H9 (cell line): ENCODE measurements at regions not wholly inside any gene's neighbourhood (a gene's known extent, or its start where the extent isn't known, plus 50 kb on each side); places are given as distances from the start of the nearest gene placed in this dataset.

Experiments
- DNase-seq: peaks from one replicate; pipeline ENCODE4 v3.0.0-alpha.2; 2017
- H2AFZ ChIP-seq: one replicate; pipeline ENCODE4 v1.6.1; 2013; ENCODE audit warnings: mild to moderate bottlenecking, low read length, control low read depth, moderate library complexity
- H2AK5ac ChIP-seq: 2 replicates; pipeline ENCODE4 v1.6.1; 2013; ENCODE audit warnings: low read length, control low read depth, mixed read lengths; ENCODE audit not compliant: insufficient read length
- H2BK120ac ChIP-seq: one replicate; pipeline ENCODE4 v1.6.1; 2013; ENCODE audit warnings: low read depth, mild to moderate bottlenecking, low read length, control low read depth, inconsistent platforms; ENCODE audit not compliant: poor library complexity, severe bottlenecking
- H2BK12ac ChIP-seq: 2 replicates; pipeline ENCODE4 v1.6.1; 2013; ENCODE audit warnings: low read length, control low read depth, mixed read lengths, low read depth; ENCODE audit not compliant: insufficient read length
- H2BK15ac ChIP-seq: 2 replicates; pipeline ENCODE4 v1.6.1; 2013; ENCODE audit warnings: low read depth, low read length, control low read depth
- H2BK20ac ChIP-seq: one replicate; pipeline ENCODE4 v1.6.1; 2013; ENCODE audit warnings: low read depth, mild to moderate bottlenecking, low read length, control low read depth, inconsistent platforms; ENCODE audit not compliant: poor library complexity, severe bottlenecking
- H2BK5ac ChIP-seq: 2 replicates; pipeline ENCODE4 v1.6.1; 2013; ENCODE audit warnings: low read length, control low read depth, mixed read lengths; ENCODE audit not compliant: insufficient read length
- H3K14ac ChIP-seq: 2 replicates; pipeline ENCODE4 v1.6.1; 2013; ENCODE audit warnings: low read length, control low read depth; ENCODE audit not compliant: insufficient read depth
- H3K18ac ChIP-seq: 2 replicates; pipeline ENCODE4 v1.6.1; 2013; ENCODE audit warnings: low read depth, mild to moderate bottlenecking, mixed read lengths, low read length, control low read depth; ENCODE audit not compliant: insufficient read length
- H3K23ac ChIP-seq: 2 replicates; pipeline ENCODE4 v1.6.1; 2013; ENCODE audit warnings: low read length, control low read depth, mixed read lengths, low read depth; ENCODE audit not compliant: insufficient read length
- H3K23me2 ChIP-seq: 2 replicates; pipeline ENCODE4 v1.6.1; 2013; ENCODE audit warnings: low read depth, mild to moderate bottlenecking, mixed read lengths, low read length, control low read depth; ENCODE audit not compliant: insufficient read length, poor library complexity, severe bottlenecking
- H3K27ac ChIP-seq: 2 replicates; pipeline ENCODE4 v1.5.1; 2013; ENCODE audit warnings: low read length, control low read depth, mixed read lengths, low read depth; ENCODE audit not compliant: insufficient read length
- H3K27me3 ChIP-seq: 2 replicates; pipeline ENCODE4 v1.6.1; 2013; ENCODE audit warnings: low read length, control low read depth, inconsistent platforms; ENCODE audit not compliant: insufficient read depth
- H3K4ac ChIP-seq: 2 replicates; pipeline ENCODE4 v1.6.1; 2013; ENCODE audit warnings: low read depth, mild to moderate bottlenecking, control low read depth, inconsistent platforms, low read length, moderate library complexity
- H3K4me1 ChIP-seq: 2 replicates; pipeline ENCODE4 v1.6.1; 2013; ENCODE audit warnings: low read length, control low read depth, inconsistent platforms; ENCODE audit not compliant: insufficient read depth
- H3K4me2 ChIP-seq: 2 replicates; pipeline ENCODE4 v1.6.1; 2013; ENCODE audit warnings: low read length, control low read depth, mixed read lengths; ENCODE audit not compliant: insufficient read length, insufficient read depth
- H3K56ac ChIP-seq: 2 replicates; pipeline ENCODE4 v1.6.1; 2013; ENCODE audit warnings: low read depth, mild to moderate bottlenecking, mixed read lengths, low read length, control low read depth; ENCODE audit not compliant: insufficient read length
- H3K79me1 ChIP-seq: 2 replicates; pipeline ENCODE4 v1.6.1; 2013; ENCODE audit warnings: low read depth, mild to moderate bottlenecking, moderate library complexity, low read length, control low read depth, inconsistent platforms; ENCODE audit not compliant: insufficient read depth, poor library complexity, severe bottlenecking
- H3K79me2 ChIP-seq: 2 replicates; pipeline ENCODE4 v1.6.1; 2013; ENCODE audit warnings: low read length, control low read depth, inconsistent platforms; ENCODE audit not compliant: insufficient read depth
- H3K9ac ChIP-seq: 2 replicates; pipeline ENCODE4 v1.6.1; 2013; ENCODE audit warnings: low read length, control low read depth, mixed read lengths; ENCODE audit not compliant: insufficient read length; ENCODE audit errors: extremely low read depth
- H3K9me3 ChIP-seq: one replicate; pipeline ENCODE4 v1.6.1; 2013; ENCODE audit warnings: low read depth, low read length, inconsistent platforms; ENCODE audit not compliant: control insufficient read depth
- H3T11ph ChIP-seq: one replicate; pipeline ENCODE4 v1.6.1; 2013; ENCODE audit warnings: mild to moderate bottlenecking, low read length, control low read depth, inconsistent platforms
- H4K20me1 ChIP-seq: one replicate; pipeline ENCODE4 v1.6.1; 2013; ENCODE audit not compliant: control insufficient read depth, insufficient read length, insufficient read depth
- H4K5ac ChIP-seq: 2 replicates; pipeline ENCODE4 v1.6.1; 2013; ENCODE audit warnings: low read depth, mild to moderate bottlenecking, mixed read lengths, low read length, control low read depth; ENCODE audit not compliant: insufficient read length
- H4K8ac ChIP-seq: replicated peaks from 2 replicates; pipeline ENCODE4 v1.6.1; 2013; ENCODE audit warnings: low read length, control low read depth, mixed read lengths, low read depth; ENCODE audit not compliant: insufficient read length
- H4K91ac ChIP-seq: 2 replicates; pipeline ENCODE4 v1.6.1; 2013; ENCODE audit warnings: low read depth, mild to moderate bottlenecking, moderate library complexity, mixed read lengths, low read length, control low read depth; ENCODE audit not compliant: insufficient read length
- H3K27ac Mint-ChIP-seq, 3 experiments: 2 replicates in 2 of 3; 3 replicates in 1 of 3; pipeline ENCODE4 v1.8.0; 2020 to 2021; ENCODE audit warnings: mixed read lengths in 3 of 3, mild to moderate bottlenecking in 1 of 3, moderate library complexity in 1 of 3
- H3K27me3 Mint-ChIP-seq: 2 replicates; pipeline ENCODE4 v1.8.0; 2021; ENCODE audit warnings: low read depth, mild to moderate bottlenecking, moderate library complexity, mixed read lengths
- H3K36me3 Mint-ChIP-seq, 3 experiments: 2 replicates in 2 of 3; 3 replicates in 1 of 3; pipeline ENCODE4 v1.8.0; 2020 to 2021; ENCODE audit warnings: low read depth in 3 of 3, mixed read lengths in 3 of 3; ENCODE audit not compliant: insufficient read depth in 1 of 3
- H3K4me1 Mint-ChIP-seq, 2 experiments: 2 replicates each; pipeline ENCODE4 v1.8.0; 2020; ENCODE audit warnings: mixed read lengths in 2 of 2
- H3K4me3 Mint-ChIP-seq, 2 experiments: 2 replicates in 1 of 2; 3 replicates in 1 of 2; pipeline ENCODE4 v1.8.0; 2020 to 2021; ENCODE audit warnings: mild to moderate bottlenecking in 2 of 2, mixed read lengths in 2 of 2, moderate library complexity in 1 of 2
- H3K9me3 Mint-ChIP-seq, 2 experiments: 2 replicates in 1 of 2; 3 replicates in 1 of 2; pipeline ENCODE4 v1.8.0; 2020; ENCODE audit warnings: mild to moderate bottlenecking in 2 of 2, mixed read lengths in 2 of 2, moderate library complexity in 1 of 2
- WGBS: extraction: QIAGEN DNeasy Blood & Tissue Kit; methylation state at CpG from one replicate; pipeline ENCODE4 v1.1.7; 2013; ENCODE audit warnings: missing lambda C conversion rate, low lambda C conversion rate, mixed read lengths; ENCODE audit not compliant: insufficient read length; ENCODE audit errors: extremely low coverage; 5-methylcytosine and 5-hydroxymethylcytosine counted together
- TF ChIP-seq, protein P1 (sequence below): fragments of 200-600 bp; sonication (generic); conservative IDR thresholded peaks from 3 replicates; pipeline ENCODE4 v1.8.0; 2021; ENCODE audit warnings: antibody characterized with exemption, mild to moderate bottlenecking

DNA sequence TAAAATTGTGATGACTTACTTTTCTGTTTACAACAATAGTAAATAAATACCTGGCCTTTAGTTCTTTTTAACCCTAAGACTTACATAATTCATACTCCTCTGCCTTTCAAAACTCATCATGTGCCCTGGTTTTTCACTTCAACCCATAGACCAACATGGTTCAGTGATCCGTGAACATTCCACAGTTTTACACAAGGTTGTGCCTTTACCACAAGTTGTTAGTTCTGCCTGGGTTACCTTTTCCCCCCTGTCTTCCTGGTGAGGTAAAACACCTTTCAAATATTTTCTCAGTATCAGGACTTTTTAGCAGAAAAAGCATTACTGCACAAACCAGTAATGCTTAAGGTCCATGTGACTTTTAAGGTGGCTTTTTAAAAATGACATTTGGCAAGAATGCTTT, 1466.4 kb downstream of the PLA2G4A start:
- Histone ChIP-seq H2BK12ac (no peak overlapping the region), H3K14ac (no peak overlapping the region), H3T11ph (no peak overlapping the region), H2BK15ac (no peak overlapping the region), H3K23ac (no peak overlapping the region), H3K9me3 (no peaks in the 10 kb centered on the region), H3K79me2 (no peaks in the 10 kb centered on the region), H2AK5ac (no peak overlapping the region), H3K18ac (no peak overlapping the region), H2BK5ac (no peak overlapping the region), H3K27ac (no peak overlapping the region), H4K20me1 (no peaks in the 10 kb centered on the region), H2AFZ (no peak overlapping the region), H3K4ac (no peak overlapping the region), H3K4me2 (no peak overlapping the region), H4K5ac (no peak overlapping the region), H4K8ac (no peak overlapping the region), H2BK20ac (no peak overlapping the region), H3K79me1 (no peaks in the 10 kb centered on the region), H4K91ac (no peak overlapping the region), H3K23me2 (no peaks in the 10 kb centered on the region), H3K9ac (no peak overlapping the region), H3K4me1 (no peaks in the 10 kb centered on the region), H3K27me3 (no peaks in the 10 kb centered on the region), H2BK120ac (no peak overlapping the region), H3K56ac (no peak overlapping the region)
- no peak overlapping the region for H3K4me3 Mint-ChIP-seq
- H3K9me3 Mint-ChIP-seq = peaks cover 5 to 6% of the 10 kb centered on the region in 2 experiments; a peak in 4 of 5 replicates
- DNase-seq = no peak
- no peak overlapping the region for H3K27ac Mint-ChIP-seq
- TF ChIP-seq, protein P1, sequence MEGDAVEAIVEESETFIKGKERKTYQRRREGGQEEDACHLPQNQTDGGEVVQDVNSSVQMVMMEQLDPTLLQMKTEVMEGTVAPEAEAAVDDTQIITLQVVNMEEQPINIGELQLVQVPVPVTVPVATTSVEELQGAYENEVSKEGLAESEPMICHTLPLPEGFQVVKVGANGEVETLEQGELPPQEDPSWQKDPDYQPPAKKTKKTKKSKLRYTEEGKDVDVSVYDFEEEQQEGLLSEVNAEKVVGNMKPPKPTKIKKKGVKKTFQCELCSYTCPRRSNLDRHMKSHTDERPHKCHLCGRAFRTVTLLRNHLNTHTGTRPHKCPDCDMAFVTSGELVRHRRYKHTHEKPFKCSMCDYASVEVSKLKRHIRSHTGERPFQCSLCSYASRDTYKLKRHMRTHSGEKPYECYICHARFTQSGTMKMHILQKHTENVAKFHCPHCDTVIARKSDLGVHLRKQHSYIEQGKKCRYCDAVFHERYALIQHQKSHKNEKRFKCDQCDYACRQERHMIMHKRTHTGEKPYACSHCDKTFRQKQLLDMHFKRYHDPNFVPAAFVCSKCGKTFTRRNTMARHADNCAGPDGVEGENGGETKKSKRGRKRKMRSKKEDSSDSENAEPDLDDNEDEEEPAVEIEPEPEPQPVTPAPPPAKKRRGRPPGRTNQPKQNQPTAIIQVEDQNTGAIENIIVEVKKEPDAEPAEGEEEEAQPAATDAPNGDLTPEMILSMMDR = peak; percentile 28; the same call in 2 of the 3 replicates
- H3K27me3 Mint-ChIP-seq = no peaks in the 10 kb centered on the region
- peaks cover 0 to 6% (median 6%) of the 10 kb centered on the region in 3 experiments; a peak in 3 of 7 replicates for H3K36me3 Mint-ChIP-seq
- WGBS = no CpG with 5 or more reads among the region's 1 CpG
- peaks cover 5 to 8% of the 10 kb centered on the region in 2 experiments for H3K4me1 Mint-ChIP-seq
